ENCODE measurements at regions not wholly inside any gene's neighbourhood (a gene's known extent, or its start where the extent isn't known, plus 50 kb on each side); places are given as distances from the start of the nearest gene placed in this dataset.
A peak's percentile ranks its signal among the peaks of the same experiment; 100 is the strongest.

GRCh38 chr7:47683485-47683898 lies 101.6 kb upstream of the TNS3 start:
- H3K4me3 ChIP-seq (ENCODE audit: low read depth, low read length) = no peak overlapping the region
- H3K36me3 ChIP-seq (ENCODE audit: control insufficient read depth, insufficient read depth, low read length) = no peaks in the 10 kb centered on the region
- H3K27me3 ChIP-seq (ENCODE audit: control insufficient read depth, insufficient read depth, low read length) = no peaks in the 10 kb centered on the region
- H3K9me3 ChIP-seq (ENCODE audit: control insufficient read depth, insufficient read depth, low read length) = no peaks in the 10 kb centered on the region
- 72% methylated on average over 5 of the region's 6 CpGs for WGBS (ENCODE audit: insufficient coverage)
- peaks cover 14% of the 10 kb centered on the region for H3K4me1 ChIP-seq (ENCODE audit: control insufficient read depth, insufficient read depth, low read length)
- no peak for DNase-seq (ENCODE audit: low read depth in 4 of 6, low spot score in 6 of 6)
- no peak overlapping the region for H3K27ac ChIP-seq (ENCODE audit: low read depth, low read length)

DNA sequence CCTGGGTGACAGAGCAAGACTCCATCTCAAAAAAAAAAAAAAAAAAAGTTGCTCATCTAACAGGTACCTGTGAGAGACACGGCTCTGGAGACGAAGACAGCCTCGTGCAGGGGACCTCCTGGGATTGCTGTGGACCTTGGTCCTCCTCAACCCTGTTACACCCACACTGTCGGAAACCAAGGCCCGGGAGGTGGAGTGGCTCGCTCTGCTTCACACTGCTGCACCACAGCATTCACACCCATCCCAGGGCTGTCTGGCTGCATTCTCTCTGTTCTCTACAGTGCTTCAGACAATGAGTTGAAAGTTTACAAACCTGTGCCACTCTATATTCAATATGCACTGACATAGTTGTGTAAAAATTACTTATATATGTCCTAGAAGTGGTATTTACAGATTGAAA lies 101.0 kb upstream of the TNS3 start:
- no peak overlapping the region for H3K4me3 ChIP-seq (ENCODE audit: low read depth, low read length)
- DNase-seq (ENCODE audit: low read depth in 4 of 6, low spot score in 6 of 6) = no peak
- H3K36me3 ChIP-seq (ENCODE audit: control insufficient read depth, insufficient read depth, low read length) = no peaks in the 10 kb centered on the region
- H3K4me1 ChIP-seq (ENCODE audit: control insufficient read depth, insufficient read depth, low read length) = peaks cover 15% of the 10 kb centered on the region
- no peaks in the 10 kb centered on the region for H3K9me3 ChIP-seq (ENCODE audit: control insufficient read depth, insufficient read depth, low read length)
- WGBS (ENCODE audit: insufficient coverage) = 96% methylated on average over 3 of the region's 6 CpGs
- H3K27me3 ChIP-seq (ENCODE audit: control insufficient read depth, insufficient read depth, low read length) = no peaks in the 10 kb centered on the region
- H3K27ac ChIP-seq (ENCODE audit: low read depth, low read length) = no peak overlapping the region

DNA sequence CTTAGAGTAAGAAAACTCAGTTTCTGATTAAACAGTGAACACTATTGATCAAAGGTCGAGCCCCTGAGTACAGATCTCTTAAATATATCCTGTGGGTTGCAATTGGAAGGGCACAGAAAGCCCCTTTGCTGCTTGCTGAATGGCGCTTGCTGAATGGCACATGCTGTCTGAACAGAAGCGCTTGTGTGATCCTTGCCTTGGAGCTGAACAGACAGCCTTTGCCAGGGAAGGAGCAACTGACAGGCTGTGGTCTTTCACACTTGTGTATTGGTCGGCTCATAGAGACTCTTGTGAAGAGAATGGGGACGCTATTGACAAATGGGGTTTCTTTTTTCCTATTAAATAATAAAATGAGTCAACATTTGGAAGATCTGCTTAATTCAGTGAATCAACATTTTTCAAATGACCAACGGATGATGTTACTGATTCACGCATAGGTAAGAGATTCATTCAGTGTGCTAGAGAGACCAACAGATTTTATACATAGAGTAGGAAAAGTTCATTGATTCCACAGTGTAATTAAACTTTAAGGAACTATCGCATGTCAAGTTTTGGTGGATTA lies 99.4 kb upstream of the TNS3 start:
- 56% methylated on average over 3 of the region's 8 CpGs for WGBS (ENCODE audit: insufficient coverage)
- peak in 2 of 6 donors; percentile 60 to 75 for DNase-seq (ENCODE audit: low read depth in 4 of 6, low spot score in 6 of 6)
- H3K27me3 ChIP-seq (ENCODE audit: control insufficient read depth, insufficient read depth, low read length) = no peaks in the 10 kb centered on the region
- H3K9me3 ChIP-seq (ENCODE audit: control insufficient read depth, insufficient read depth, low read length) = no peaks in the 10 kb centered on the region
- H3K4me1 ChIP-seq (ENCODE audit: control insufficient read depth, insufficient read depth, low read length) = peaks cover 15% of the 10 kb centered on the region
- H3K4me3 ChIP-seq (ENCODE audit: low read depth, low read length) = no peak overlapping the region
- no peak overlapping the region for H3K27ac ChIP-seq (ENCODE audit: low read depth, low read length)
- no peaks in the 10 kb centered on the region for H3K36me3 ChIP-seq (ENCODE audit: control insufficient read depth, insufficient read depth, low read length)

DNA sequence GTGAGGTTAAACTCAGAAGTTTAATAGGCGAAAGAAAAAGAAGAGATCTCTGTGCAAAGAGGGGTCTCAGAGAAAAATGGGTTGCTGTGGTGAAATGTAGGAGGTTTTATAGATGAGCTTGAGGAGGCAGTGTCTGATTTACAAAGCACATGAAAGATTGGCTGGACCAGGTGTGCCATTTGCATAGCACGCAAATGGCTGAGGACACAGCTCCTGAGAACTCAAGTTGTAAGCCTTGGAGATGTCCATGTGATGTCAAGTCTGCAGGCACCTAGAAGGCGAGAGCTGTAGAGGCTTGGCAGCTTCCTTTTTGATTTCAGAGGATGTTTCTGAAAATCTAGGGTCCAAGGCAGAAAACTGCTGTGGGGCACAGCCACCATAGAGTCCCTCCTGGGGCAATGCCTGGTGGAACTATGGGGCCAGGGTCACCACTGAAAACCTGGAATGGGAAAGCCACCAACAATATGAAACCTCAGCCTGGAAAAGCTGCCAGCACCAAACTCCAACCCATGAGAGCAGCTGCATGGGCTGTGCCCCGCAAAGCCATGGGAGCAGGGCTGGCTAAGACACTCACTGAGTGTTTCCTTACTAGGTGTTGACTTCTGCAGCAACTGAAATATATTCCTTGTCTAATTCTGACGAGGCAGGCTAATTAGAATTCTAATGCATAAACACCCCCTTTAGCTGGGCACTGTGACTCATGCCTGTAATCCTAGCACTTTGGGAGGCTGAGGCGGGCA lies 96.9 kb upstream of the TNS3 start:
- Histone ChIP-seq H3K27ac (ENCODE audit: low read depth, low read length) (no peak overlapping the region), H3K9me3 (ENCODE audit: control insufficient read depth, insufficient read depth, low read length) (no peaks in the 10 kb centered on the region), H3K4me3 (ENCODE audit: low read depth, low read length) (no peak overlapping the region), H3K4me1 (ENCODE audit: control insufficient read depth, insufficient read depth, low read length) (peaks cover 13% of the 10 kb centered on the region), H3K27me3 (ENCODE audit: control insufficient read depth, insufficient read depth, low read length) (no peaks in the 10 kb centered on the region), H3K36me3 (ENCODE audit: control insufficient read depth, insufficient read depth, low read length) (no peaks in the 10 kb centered on the region)
- DNase-seq (ENCODE audit: low read depth in 4 of 6, low spot score in 6 of 6) = no peak
- WGBS (ENCODE audit: insufficient coverage) = 86% methylated on average over 5 of the region's 6 CpGs

DNA sequence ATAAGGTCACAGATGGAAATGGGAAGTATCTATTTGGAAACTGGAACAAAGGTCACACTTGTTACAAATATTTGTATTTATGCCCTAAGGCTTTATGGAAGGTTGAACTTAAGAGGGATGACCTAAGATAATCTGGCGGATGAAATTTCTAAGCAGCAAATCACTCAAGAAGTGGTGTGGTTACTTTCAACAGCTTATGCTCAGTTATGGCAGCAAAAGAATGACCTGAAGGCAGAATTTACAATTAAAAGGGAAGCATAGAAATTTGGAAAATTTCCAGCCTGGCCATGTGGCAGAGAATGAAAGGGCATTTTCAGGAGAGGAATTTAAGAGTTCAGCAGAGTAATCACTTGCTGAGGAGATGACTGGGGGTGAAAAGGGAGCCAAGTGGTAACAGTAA lies 95.8 kb upstream of the TNS3 start:
- Histone ChIP-seq H3K27ac (ENCODE audit: low read depth, low read length) (no peak overlapping the region), H3K36me3 (ENCODE audit: control insufficient read depth, insufficient read depth, low read length) (no peaks in the 10 kb centered on the region), H3K9me3 (ENCODE audit: control insufficient read depth, insufficient read depth, low read length) (no peaks in the 10 kb centered on the region), H3K4me3 (ENCODE audit: low read depth, low read length) (no peak overlapping the region), H3K4me1 (ENCODE audit: control insufficient read depth, insufficient read depth, low read length) (peaks cover 12% of the 10 kb centered on the region), H3K27me3 (ENCODE audit: control insufficient read depth, insufficient read depth, low read length) (no peaks in the 10 kb centered on the region)
- WGBS (ENCODE audit: insufficient coverage) = 92% methylated on average over 1 of the region's 1 CpG
- DNase-seq (ENCODE audit: low read depth in 4 of 6, low spot score in 6 of 6) = no peak

- H3K4me3 ChIP-seq (ENCODE audit: low read depth, low read length) = no peak overlapping the region
- no peak for DNase-seq (ENCODE audit: low read depth in 4 of 6, low spot score in 6 of 6)
- no peaks in the 10 kb centered on the region for H3K36me3 ChIP-seq (ENCODE audit: control insufficient read depth, insufficient read depth, low read length)
- H3K27me3 ChIP-seq (ENCODE audit: control insufficient read depth, insufficient read depth, low read length) = no peaks in the 10 kb centered on the region
- 100% methylated on average over 2 of the region's 2 CpGs for WGBS (ENCODE audit: insufficient coverage)
- H3K9me3 ChIP-seq (ENCODE audit: control insufficient read depth, insufficient read depth, low read length) = no peaks in the 10 kb centered on the region
- H3K4me1 ChIP-seq (ENCODE audit: control insufficient read depth, insufficient read depth, low read length) = peaks cover 12% of the 10 kb centered on the region
- H3K27ac ChIP-seq (ENCODE audit: low read depth, low read length) = no peak overlapping the region
Measured at GRCh38 chr7:47677093-47677492, 95.2 kb upstream of the TNS3 start.

GRCh38 chr7:47672977-47673381 lies 91.1 kb upstream of the TNS3 start:
- Histone ChIP-seq H3K27me3 (ENCODE audit: control insufficient read depth, insufficient read depth, low read length) (no peaks in the 10 kb centered on the region), H3K27ac (ENCODE audit: low read depth, low read length) (no peak overlapping the region), H3K9me3 (ENCODE audit: control insufficient read depth, insufficient read depth, low read length) (no peaks in the 10 kb centered on the region), H3K4me3 (ENCODE audit: low read depth, low read length) (no peak overlapping the region), H3K4me1 (ENCODE audit: control insufficient read depth, insufficient read depth, low read length) (peaks cover under 1% of the 10 kb centered on the region), H3K36me3 (ENCODE audit: control insufficient read depth, insufficient read depth, low read length) (no peaks in the 10 kb centered on the region)
- WGBS (ENCODE audit: insufficient coverage) = 38% methylated on average over 1 of the region's 3 CpGs
- DNase-seq (ENCODE audit: low read depth in 4 of 6, low spot score in 6 of 6) = peak in 1 of 6 donors; percentile 41

- Histone ChIP-seq H3K27ac (ENCODE audit: low read depth, low read length) (no peak overlapping the region), H3K4me3 (ENCODE audit: low read depth, low read length) (no peak overlapping the region), H3K27me3 (ENCODE audit: control insufficient read depth, insufficient read depth, low read length) (no peaks in the 10 kb centered on the region), H3K4me1 (ENCODE audit: control insufficient read depth, insufficient read depth, low read length) (no peaks in the 10 kb centered on the region), H3K9me3 (ENCODE audit: control insufficient read depth, insufficient read depth, low read length) (no peaks in the 10 kb centered on the region), H3K36me3 (ENCODE audit: control insufficient read depth, insufficient read depth, low read length) (no peaks in the 10 kb centered on the region)
- no peak for DNase-seq (ENCODE audit: low read depth in 4 of 6, low spot score in 6 of 6)
- WGBS (ENCODE audit: insufficient coverage) = 60% methylated on average over 3 of the region's 7 CpGs
Measured at GRCh38 chr7:47672271-47672791, 90.4 kb upstream of the TNS3 start.

GRCh38 chr7:47671358-47671757 lies 89.4 kb upstream of the TNS3 start:
- no peaks in the 10 kb centered on the region for H3K27me3 ChIP-seq (ENCODE audit: control insufficient read depth, insufficient read depth, low read length)
- H3K36me3 ChIP-seq (ENCODE audit: control insufficient read depth, insufficient read depth, low read length) = no peaks in the 10 kb centered on the region
- no peak overlapping the region for H3K27ac ChIP-seq (ENCODE audit: low read depth, low read length)
- H3K4me3 ChIP-seq (ENCODE audit: low read depth, low read length) = no peak overlapping the region
- no peak for DNase-seq (ENCODE audit: low read depth in 4 of 6, low spot score in 6 of 6)
- no peaks in the 10 kb centered on the region for H3K9me3 ChIP-seq (ENCODE audit: control insufficient read depth, insufficient read depth, low read length)
- 91% methylated on average over 8 of the region's 13 CpGs for WGBS (ENCODE audit: insufficient coverage)
- no peaks in the 10 kb centered on the region for H3K4me1 ChIP-seq (ENCODE audit: control insufficient read depth, insufficient read depth, low read length)

DNA sequence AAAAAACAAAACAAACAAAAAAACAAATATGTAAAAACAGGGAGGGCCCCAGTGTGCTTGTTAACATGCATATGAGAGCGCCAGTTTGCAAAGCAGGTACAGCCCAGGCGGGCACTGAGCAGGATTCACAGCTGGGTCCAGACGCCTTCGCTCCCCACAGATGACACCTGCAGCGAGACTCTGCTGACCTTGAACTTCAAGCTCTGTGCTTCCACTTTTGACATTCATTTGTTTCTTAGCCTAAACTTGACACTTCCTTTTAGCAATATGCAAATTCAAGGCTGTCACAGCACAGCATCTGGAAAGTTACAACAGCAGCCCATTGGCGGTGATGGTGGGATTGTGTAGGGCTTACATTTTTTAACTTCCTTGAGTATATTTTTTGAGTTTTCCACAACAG lies 88.8 kb upstream of the TNS3 start:
- WGBS (ENCODE audit: insufficient coverage) = 89% methylated on average over 5 of the region's 6 CpGs
- H3K27ac ChIP-seq (ENCODE audit: low read depth, low read length) = no peak overlapping the region
- no peak overlapping the region for H3K4me3 ChIP-seq (ENCODE audit: low read depth, low read length)
- H3K27me3 ChIP-seq (ENCODE audit: control insufficient read depth, insufficient read depth, low read length) = no peaks in the 10 kb centered on the region
- H3K4me1 ChIP-seq (ENCODE audit: control insufficient read depth, insufficient read depth, low read length) = peaks cover 3% of the 10 kb centered on the region
- H3K9me3 ChIP-seq (ENCODE audit: control insufficient read depth, insufficient read depth, low read length) = no peaks in the 10 kb centered on the region
- H3K36me3 ChIP-seq (ENCODE audit: control insufficient read depth, insufficient read depth, low read length) = no peaks in the 10 kb centered on the region
- no peak for DNase-seq (ENCODE audit: low read depth in 4 of 6, low spot score in 6 of 6)
